PC-3 (cell line): ENCODE measurements at regions not wholly inside any gene's neighbourhood (a gene's known extent, or its start where the extent isn't known, plus 50 kb on each side); places are given as distances from the start of the nearest gene placed in this dataset.

Source experiments
- ATAC-seq: fragments of 200-7000 bp; cut with Tn5 transposase; 2 replicates; pipeline ENCODE4 v1.9.1; 2020; ENCODE audit warnings: mild to moderate bottlenecking, moderate library complexity
- BruUV-seq: library from RNA; stranded (reverse); fragments of 400-500 nt; replicated peaks from 2 replicates; lab custom pipeline; 2021; lab: Mats Ljungman, UMichigan
- CTCF ChIA-PET: fragments of 300-600 bp; sonication (Branson Sonifier 250); formaldehyde crosslinking; loops from one replicate; lab custom pipeline; 2022; ENCODE audit warnings: antibody characterized with exemption; lab: Charles Lee
- POLR2A ChIA-PET: fragments of 300-600 bp; sonication (Branson Sonifier 250); formaldehyde crosslinking; loops from one replicate; lab custom pipeline; 2022; ENCODE audit warnings: antibody characterized with exemption; ENCODE audit not compliant: unreplicated experiment; lab: Charles Lee
- DNase-seq: peaks from one replicate; pipeline ENCODE4 v3.0.0-alpha.2; 2015
- H2AFZ ChIP-seq: fragments of 300-600 bp; sonication (generic); 2 replicates; pipeline ENCODE4 v1.6.0; 2016; ENCODE audit warnings: antibody characterized with exemption, low read length
- H3F3A ChIP-seq: fragments of 300-600 bp; sonication (generic); one replicate; pipeline ENCODE4 v1.6.0; 2017; ENCODE audit warnings: antibody characterized with exemption, low read length, control low read depth, mild to moderate bottlenecking; ENCODE audit not compliant: unreplicated experiment
- H3K27ac ChIP-seq: fragments of 300-600 bp; sonication (generic); 2 replicates; pipeline ENCODE4 v1.5.1; 2016; ENCODE audit warnings: mild to moderate bottlenecking, low read length
- H3K27me3 ChIP-seq: fragments of 300-600 bp; sonication (generic); 2 replicates; pipeline ENCODE4 v1.6.1; 2016; ENCODE audit warnings: low read length, mixed read lengths
- H3K36me3 ChIP-seq: fragments of 300-600 bp; sonication (generic); 2 replicates; pipeline ENCODE4 v1.6.1; 2016; ENCODE audit warnings: low read depth, mixed run types, low read length, mixed read lengths
- H3K4me1 ChIP-seq: fragments of 300-600 bp; sonication (generic); 2 replicates; pipeline ENCODE4 v1.5.1; 2016; ENCODE audit warnings: low read length; ENCODE audit not compliant: insufficient read depth
- H3K4me2 ChIP-seq: fragments of 300-600 bp; sonication (generic); 2 replicates; pipeline ENCODE4 v1.6.0; 2016; ENCODE audit warnings: low read length
- H3K4me3 ChIP-seq: fragments of 300-600 bp; sonication (generic); 2 replicates; pipeline ENCODE4 v1.5.1; 2016; ENCODE audit warnings: mild to moderate bottlenecking, low read length, mixed read lengths
- H3K79me2 ChIP-seq: fragments of 300-600 bp; sonication (generic); 2 replicates; pipeline ENCODE4 v1.6.1; 2017; ENCODE audit warnings: low read length, mixed read lengths
- H3K9ac ChIP-seq: fragments of 300-600 bp; sonication (generic); 2 replicates; pipeline ENCODE4 v1.6.0; 2016; ENCODE audit warnings: mild to moderate bottlenecking, low read length
- H3K9me2 ChIP-seq: fragments of 300-600 bp; sonication (generic); replicated peaks from 2 replicates; pipeline ENCODE4 v1.6.1; 2016; ENCODE audit warnings: mixed run types, low read length, mixed read lengths
- H3K9me3 ChIP-seq: fragments of 300-600 bp; sonication (generic); 2 replicates; pipeline ENCODE4 v1.6.1; 2016; ENCODE audit warnings: low read length, mixed read lengths
- H4K20me1 ChIP-seq: fragments of 300-600 bp; sonication (generic); 2 replicates; pipeline ENCODE4 v1.6.1; 2016; ENCODE audit warnings: low read length, mixed read lengths
- EZH2 ChIP-seq: fragments of 300-600 bp; sonication (generic); IDR thresholded peaks from one replicate; pipeline ENCODE4 v1.6.1; 2017; ENCODE audit warnings: antibody characterized with exemption, mild to moderate bottlenecking, low read length; ENCODE audit not compliant: unreplicated experiment
- EZH2phosphoT487 ChIP-seq: fragments of 300-600 bp; sonication (generic); IDR thresholded peaks from 2 replicates; pipeline ENCODE4 v1.6.1; 2018; ENCODE audit warnings: mild to moderate bottlenecking, antibody characterized with exemption, low read length, borderline replicate concordance
- intact Hi-C: fragments of 100-400 bp; cut with micrococcal nuclease; formaldehyde crosslinking; loops from 2 replicates; pipeline ENCODE4 v1.9.0; 2023
- TF ChIP-seq, protein P1 (sequence below): fragments of 300-600 bp; sonication (generic); conservative IDR thresholded peaks from 2 replicates; pipeline ENCODE4 v1.5.1; 2017; ENCODE audit warnings: antibody characterized with exemption, low read depth, mild to moderate bottlenecking, low read length

DNA sequence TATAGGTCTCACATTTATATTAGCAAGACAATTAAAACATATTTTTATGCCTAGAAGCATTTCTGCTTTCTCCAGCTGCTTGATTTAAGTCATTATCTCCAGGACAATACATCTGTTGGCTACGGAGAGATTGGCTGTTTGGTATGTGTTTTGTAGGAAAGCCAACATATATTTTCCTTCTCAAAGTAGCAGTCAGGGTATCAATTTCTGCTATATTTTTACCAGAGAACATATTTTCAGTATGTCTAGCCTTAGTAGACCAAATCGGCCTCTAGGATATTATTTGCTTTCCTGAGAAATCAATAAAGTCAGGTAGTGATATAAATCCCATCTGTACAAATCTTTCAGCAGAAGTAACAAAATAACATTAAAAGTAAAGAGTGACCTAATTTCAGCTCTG lies 150.0 kb upstream of the COL3A1 start:
- CTCF ChIA-PET, result no interaction called here
- no peak for ATAC-seq
- no TSS peak for BruUV-seq

DNA sequence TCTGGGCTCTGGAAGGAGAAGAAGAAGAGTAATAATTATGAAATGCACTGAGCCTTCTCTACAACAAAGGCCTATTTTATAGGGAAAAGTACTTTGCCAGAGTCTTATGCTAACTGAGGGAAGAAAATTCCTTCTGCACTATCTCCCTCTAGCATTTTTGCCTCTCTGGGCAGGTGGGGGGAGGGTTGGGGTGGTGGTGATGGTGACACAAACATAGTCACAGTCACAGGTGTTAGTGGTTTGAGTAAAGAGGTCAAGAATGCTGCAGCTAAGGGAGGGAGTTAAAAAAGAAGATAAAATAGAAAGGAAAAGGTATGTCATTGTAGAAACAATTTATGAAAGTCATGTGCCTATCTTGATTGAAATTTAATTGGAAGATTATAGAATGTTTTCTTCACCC lies 140.8 kb upstream of the COL3A1 start:
- DNase-seq (no peak), ATAC-seq (no peak)
- BruUV-seq, result no TSS peak
- CTCF ChIA-PET, result no interaction called here
- H3K27me3 ChIP-seq, result no peaks in the 10 kb centered on the region
- H3K4me3 ChIP-seq, result no peak overlapping the region
- H4K20me1 ChIP-seq, result no peaks in the 10 kb centered on the region
- H2AFZ ChIP-seq, result no peak overlapping the region
- TF ChIP-seq EZH2phosphoT487 (no peak), EZH2 (no peak)
- TF ChIP-seq, protein P1, sequence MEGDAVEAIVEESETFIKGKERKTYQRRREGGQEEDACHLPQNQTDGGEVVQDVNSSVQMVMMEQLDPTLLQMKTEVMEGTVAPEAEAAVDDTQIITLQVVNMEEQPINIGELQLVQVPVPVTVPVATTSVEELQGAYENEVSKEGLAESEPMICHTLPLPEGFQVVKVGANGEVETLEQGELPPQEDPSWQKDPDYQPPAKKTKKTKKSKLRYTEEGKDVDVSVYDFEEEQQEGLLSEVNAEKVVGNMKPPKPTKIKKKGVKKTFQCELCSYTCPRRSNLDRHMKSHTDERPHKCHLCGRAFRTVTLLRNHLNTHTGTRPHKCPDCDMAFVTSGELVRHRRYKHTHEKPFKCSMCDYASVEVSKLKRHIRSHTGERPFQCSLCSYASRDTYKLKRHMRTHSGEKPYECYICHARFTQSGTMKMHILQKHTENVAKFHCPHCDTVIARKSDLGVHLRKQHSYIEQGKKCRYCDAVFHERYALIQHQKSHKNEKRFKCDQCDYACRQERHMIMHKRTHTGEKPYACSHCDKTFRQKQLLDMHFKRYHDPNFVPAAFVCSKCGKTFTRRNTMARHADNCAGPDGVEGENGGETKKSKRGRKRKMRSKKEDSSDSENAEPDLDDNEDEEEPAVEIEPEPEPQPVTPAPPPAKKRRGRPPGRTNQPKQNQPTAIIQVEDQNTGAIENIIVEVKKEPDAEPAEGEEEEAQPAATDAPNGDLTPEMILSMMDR, result no peak
- POLR2A ChIA-PET, result no interaction called here
- no peaks in the 10 kb centered on the region; the same call in 1 of the 2 replicates for H3K36me3 ChIP-seq
- no peak overlapping the region for H3K27ac ChIP-seq
- H3K4me1 ChIP-seq, result no peaks in the 10 kb centered on the region
- 0 out of 2 replicates have a peak, but pooled peaks cover under 1% of the 10 kb centered on the region for H3K9me3 ChIP-seq
- no peaks in the 10 kb centered on the region for H3F3A ChIP-seq
- H3K9me2 ChIP-seq, result no peaks in the 10 kb centered on the region
- no peak overlapping the region for H3K4me2 ChIP-seq
- H3K79me2 ChIP-seq, result no peaks in the 10 kb centered on the region
- H3K9ac ChIP-seq, result no peak overlapping the region
- intact Hi-C loops, result no loop called here

More for the DNA sequence above, 150.0 kb upstream of the COL3A1 start:
- H3K9me2 ChIP-seq, result no peaks in the 10 kb centered on the region
- H3K27me3 ChIP-seq, result no peaks in the 10 kb centered on the region
- no peak overlapping the region for H2AFZ ChIP-seq
- no peak overlapping the region for H3K9ac ChIP-seq
- no peak for DNase-seq
- H4K20me1 ChIP-seq, result no peaks in the 10 kb centered on the region
- H3K4me1 ChIP-seq, result no peaks in the 10 kb centered on the region
- POLR2A ChIA-PET, result no interaction called here
- no peak overlapping the region for H3K27ac ChIP-seq
- H3K79me2 ChIP-seq, result no peaks in the 10 kb centered on the region
- H3K4me3 ChIP-seq, result no peak overlapping the region
- H3F3A ChIP-seq, result no peaks in the 10 kb centered on the region
- TF ChIP-seq EZH2 (no peak), EZH2phosphoT487 (no peak)
- TF ChIP-seq, protein P1, result no peak
- no peaks in the 10 kb centered on the region for H3K36me3 ChIP-seq
- no peaks in the 10 kb centered on the region for H3K9me3 ChIP-seq
- no peak overlapping the region for H3K4me2 ChIP-seq
- intact Hi-C loops, result no loop called here

DNA sequence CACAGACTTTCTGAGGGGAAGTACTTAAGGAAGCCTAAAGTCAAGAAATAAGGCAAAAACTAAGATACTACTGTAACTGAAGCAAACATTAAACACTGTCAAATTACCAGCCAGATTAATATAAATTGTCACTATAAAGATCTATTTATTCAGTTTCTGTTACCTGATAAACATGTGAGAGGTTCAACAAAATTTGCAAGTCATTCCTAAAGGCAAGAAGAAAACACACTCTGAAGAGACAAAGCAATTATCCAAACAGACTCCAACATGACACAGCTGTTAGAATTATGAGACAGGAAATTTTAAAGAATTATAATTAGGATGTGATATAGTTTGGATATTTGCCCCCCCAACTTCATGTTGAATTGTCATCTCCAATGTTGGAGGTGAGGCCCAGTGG lies 140.4 kb upstream of the COL3A1 start:
- intact Hi-C loops, result no loop called here
- ChIA-PET POLR2A (no interaction called here), CTCF (no interaction called here)
- H3K4me2 ChIP-seq, result no peak overlapping the region
- H3K4me3 ChIP-seq, result no peak overlapping the region
- H3K79me2 ChIP-seq, result no peaks in the 10 kb centered on the region
- H4K20me1 ChIP-seq, result no peaks in the 10 kb centered on the region
- H3F3A ChIP-seq, result no peaks in the 10 kb centered on the region
- H3K9me2 ChIP-seq, result no peaks in the 10 kb centered on the region
- H3K27ac ChIP-seq, result no peak overlapping the region
- ATAC-seq, result no peak
- no peaks in the 10 kb centered on the region for H3K27me3 ChIP-seq
- no peak for TF ChIP-seq EZH2phosphoT487
- no peak for TF ChIP-seq EZH2
- TF ChIP-seq, protein P1, result no peak
- H3K9ac ChIP-seq, result no peak overlapping the region
- no peak overlapping the region for H2AFZ ChIP-seq
- H3K36me3 ChIP-seq, result no peaks in the 10 kb centered on the region; the same call in 1 of the 2 replicates
- no peaks in the 10 kb centered on the region for H3K4me1 ChIP-seq
- 0 out of 2 replicates have a peak, but pooled peaks cover 5% of the 10 kb centered on the region for H3K9me3 ChIP-seq
- no TSS peak for BruUV-seq
- no peak for DNase-seq
